ENCODE measurements at regions not wholly inside any gene's neighbourhood (a gene's known extent, or its start where the extent isn't known, plus 50 kb on each side); places are given as distances from the start of the nearest gene placed in this dataset.

DNA sequence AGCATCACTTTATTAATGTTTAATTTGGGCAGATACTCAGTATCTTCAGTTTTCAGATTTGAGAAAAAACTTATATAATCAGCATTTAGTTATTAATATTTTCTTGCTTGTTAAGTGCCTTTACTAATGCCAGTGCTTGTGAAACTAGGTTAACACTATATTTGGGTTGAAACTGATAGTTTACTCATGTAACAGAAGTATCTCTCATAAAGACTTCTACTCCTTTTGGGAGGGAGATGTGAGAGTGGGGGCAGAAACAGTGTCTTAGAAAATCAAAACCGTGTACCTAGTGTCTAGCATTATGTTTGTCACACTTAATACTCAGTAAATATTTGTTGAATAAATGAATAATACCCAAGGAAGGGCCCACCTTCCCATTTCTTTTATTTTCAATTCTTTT lies 129.5 kb downstream of the MSTN start:
- no peaks in the 10 kb centered on the region for H3K79me2 ChIP-seq (ENCODE audit: insufficient read depth, low read length)
- no peak overlapping the region for H4K91ac ChIP-seq (ENCODE audit: insufficient read length, low read depth, low read length)
- H2AFZ ChIP-seq (ENCODE audit: low read length), result no peak overlapping the region
- no peak overlapping the region for H4K8ac ChIP-seq (replicated peaks; ENCODE audit: insufficient read length, low read depth, low read length)
- no peak overlapping the region for H3K4me3 Mint-ChIP-seq
- no peak overlapping the region for H4K5ac ChIP-seq (ENCODE audit: insufficient read length, low read depth, low read length)
- no peaks in the 10 kb centered on the region for H3K4me1 ChIP-seq (ENCODE audit: insufficient read depth, low read length)
- H3K18ac ChIP-seq (ENCODE audit: insufficient read length, low read depth, low read length), result no peak overlapping the region
- H3K27me3 ChIP-seq (ENCODE audit: insufficient read depth, low read length), result no peaks in the 10 kb centered on the region
- WGBS (ENCODE audit: extremely low coverage, insufficient read length, low lambda C conversion rate), result no CpG with 5 or more reads among the region's 1 CpG
- no peak overlapping the region for H3K27ac Mint-ChIP-seq
- H3K9me3 Mint-ChIP-seq, result no peaks in the 10 kb centered on the region
- H2BK12ac ChIP-seq (ENCODE audit: insufficient read length, low read depth, low read length), result no peak overlapping the region
- peaks cover 1% of the 10 kb centered on the region; the same call in 1 of the 2 replicates for H3K27me3 Mint-ChIP-seq (ENCODE audit: low read depth)
- H3K9me3 ChIP-seq (ENCODE audit: control insufficient read depth, low read depth, low read length), result no peaks in the 10 kb centered on the region
- no peak overlapping the region for H2AK5ac ChIP-seq (ENCODE audit: insufficient read length, low read length)
- no peak overlapping the region for H2BK20ac ChIP-seq (ENCODE audit: low read depth, low read length, poor library complexity, severe bottlenecking)
- H3K23ac ChIP-seq (ENCODE audit: insufficient read length, low read depth, low read length), result no peak overlapping the region
- no peak overlapping the region for H3T11ph ChIP-seq (ENCODE audit: low read length)
- no peak overlapping the region for H3K14ac ChIP-seq (ENCODE audit: insufficient read depth, low read length)
- H3K4ac ChIP-seq (ENCODE audit: low read depth, low read length), result no peak overlapping the region
- H3K27ac ChIP-seq (ENCODE audit: insufficient read length, low read depth, low read length), result no peak overlapping the region
- H3K56ac ChIP-seq (ENCODE audit: insufficient read length, low read depth, low read length), result no peak overlapping the region
- TF ChIP-seq, protein P1, sequence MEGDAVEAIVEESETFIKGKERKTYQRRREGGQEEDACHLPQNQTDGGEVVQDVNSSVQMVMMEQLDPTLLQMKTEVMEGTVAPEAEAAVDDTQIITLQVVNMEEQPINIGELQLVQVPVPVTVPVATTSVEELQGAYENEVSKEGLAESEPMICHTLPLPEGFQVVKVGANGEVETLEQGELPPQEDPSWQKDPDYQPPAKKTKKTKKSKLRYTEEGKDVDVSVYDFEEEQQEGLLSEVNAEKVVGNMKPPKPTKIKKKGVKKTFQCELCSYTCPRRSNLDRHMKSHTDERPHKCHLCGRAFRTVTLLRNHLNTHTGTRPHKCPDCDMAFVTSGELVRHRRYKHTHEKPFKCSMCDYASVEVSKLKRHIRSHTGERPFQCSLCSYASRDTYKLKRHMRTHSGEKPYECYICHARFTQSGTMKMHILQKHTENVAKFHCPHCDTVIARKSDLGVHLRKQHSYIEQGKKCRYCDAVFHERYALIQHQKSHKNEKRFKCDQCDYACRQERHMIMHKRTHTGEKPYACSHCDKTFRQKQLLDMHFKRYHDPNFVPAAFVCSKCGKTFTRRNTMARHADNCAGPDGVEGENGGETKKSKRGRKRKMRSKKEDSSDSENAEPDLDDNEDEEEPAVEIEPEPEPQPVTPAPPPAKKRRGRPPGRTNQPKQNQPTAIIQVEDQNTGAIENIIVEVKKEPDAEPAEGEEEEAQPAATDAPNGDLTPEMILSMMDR (conservative IDR thresholded peaks at IDR 0.05), result no peak
- H3K4me2 ChIP-seq (ENCODE audit: insufficient read depth, insufficient read length, low read length), result no peak overlapping the region
- no peaks in the 10 kb centered on the region for H3K36me3 Mint-ChIP-seq (ENCODE audit: insufficient read depth in 1 of 3, low read depth in 3 of 3)
- H3K4me1 Mint-ChIP-seq, result no peaks in the 10 kb centered on the region
- no peaks in the 10 kb centered on the region for H3K23me2 ChIP-seq (ENCODE audit: insufficient read length, low read depth, low read length, poor library complexity, severe bottlenecking)
- no peak overlapping the region for H2BK15ac ChIP-seq (ENCODE audit: low read depth, low read length)
- H3K9ac ChIP-seq (ENCODE audit: extremely low read depth, insufficient read length, low read length), result no peak overlapping the region
- H2BK120ac ChIP-seq (ENCODE audit: low read depth, low read length, poor library complexity, severe bottlenecking), result no peak overlapping the region
- H3K79me1 ChIP-seq (ENCODE audit: insufficient read depth, low read depth, low read length, poor library complexity, severe bottlenecking), result no peaks in the 10 kb centered on the region
- H2BK5ac ChIP-seq (ENCODE audit: insufficient read length, low read length), result no peak overlapping the region
- no peaks in the 10 kb centered on the region for H4K20me1 ChIP-seq (ENCODE audit: control insufficient read depth, insufficient read depth, insufficient read length)
- no peak for DNase-seq
